OCI-LY7 (cell line): ENCODE measurements at regions not wholly inside any gene's neighbourhood (a gene's known extent, or its start where the extent isn't known, plus 50 kb on each side); places are given as distances from the start of the nearest gene placed in this dataset.

ENCODE experiments used
- BruUV-seq: library from RNA; stranded (reverse); fragments of 400-500 nt; replicated peaks from 2 replicates; lab custom pipeline; 2021; lab: Mats Ljungman, UMichigan
- CTCF ChIA-PET: fragments of 300-600 bp; sonication (Branson Sonifier 250); formaldehyde crosslinking; loops from one replicate; lab custom pipeline; 2022; ENCODE audit warnings: antibody characterized with exemption; ENCODE audit not compliant: unreplicated experiment; lab: Charles Lee
- POLR2A ChIA-PET: fragments of 300-600 bp; sonication (Branson Sonifier 250); formaldehyde crosslinking; loops from one replicate; lab custom pipeline; 2022; ENCODE audit warnings: antibody characterized with exemption; lab: Charles Lee
- DNase-seq: peaks from one replicate; pipeline ENCODE4 v3.0.0-alpha.2; 2015; ENCODE audit warnings: low spot score
- H2AFZ ChIP-seq: fragments of 200-600 bp; sonication (generic), shearing (Covaris generic); 2 replicates; pipeline ENCODE4 v1.6.1; 2014; ENCODE audit warnings: mild to moderate bottlenecking, antibody characterized with exemption, low read length, moderate library complexity
- H3K27ac ChIP-seq: fragments of 200-600 bp; sonication (generic); 2 replicates; pipeline ENCODE4 v1.5.1; 2014; ENCODE audit warnings: mixed run types, low read depth, mild to moderate bottlenecking, moderate library complexity, low read length, inconsistent platforms; ENCODE audit not compliant: poor library complexity, severe bottlenecking
- H3K36me3 ChIP-seq: fragments of 200-600 bp; sonication (generic); 2 replicates; pipeline ENCODE4 v1.6.1; 2014; ENCODE audit warnings: mild to moderate bottlenecking, antibody characterized with exemption, low read length, moderate library complexity, mixed read lengths; ENCODE audit not compliant: insufficient read depth
- H3K4me1 ChIP-seq: fragments of 200-600 bp; sonication (generic); 2 replicates; pipeline ENCODE4 v1.5.1; 2014; ENCODE audit warnings: mild to moderate bottlenecking, low read length; ENCODE audit not compliant: insufficient read depth, poor library complexity, severe bottlenecking
- H3K4me2 ChIP-seq: fragments of 200-600 bp; sonication (generic); 2 replicates; pipeline ENCODE4 v1.6.1; 2014; ENCODE audit warnings: mild to moderate bottlenecking, low read length
- H3K4me3 ChIP-seq: fragments of 200-600 bp; sonication (generic); 2 replicates; pipeline ENCODE4 v1.5.1; 2014; ENCODE audit warnings: mild to moderate bottlenecking, low read depth, low read length; ENCODE audit not compliant: poor library complexity, severe bottlenecking
- H3K79me2 ChIP-seq: fragments of 200-600 bp; sonication (generic); 2 replicates; pipeline ENCODE4 v1.6.1; 2016; ENCODE audit warnings: low read depth, mild to moderate bottlenecking, low read length, moderate library complexity, mixed read lengths; ENCODE audit not compliant: insufficient read depth
- H3K9me2 ChIP-seq: fragments of 200-600 bp; sonication (generic); 2 replicates; pipeline ENCODE4 v1.6.1; 2016; ENCODE audit warnings: mild to moderate bottlenecking, low read length, mixed read lengths; ENCODE audit not compliant: insufficient read depth
- H3K9me3 ChIP-seq: fragments of 200-600 bp; sonication (generic); 2 replicates; pipeline ENCODE4 v1.6.1; 2014; ENCODE audit warnings: mild to moderate bottlenecking, mixed run types, low read length, mixed read lengths
- H4K20me1 ChIP-seq: fragments of 200-600 bp; sonication (generic); 2 replicates; pipeline ENCODE4 v1.6.1; 2014; ENCODE audit warnings: mild to moderate bottlenecking, antibody characterized with exemption, low read length, moderate library complexity, mixed read lengths; ENCODE audit not compliant: insufficient read depth
- CTCF ChIP-seq: fragments of 200-600 bp; sonication (generic); conservative IDR thresholded peaks from 2 replicates; pipeline ENCODE4 v1.5.1; 2014; ENCODE audit warnings: mild to moderate bottlenecking, antibody characterized with exemption, low read length, moderate library complexity, mixed read lengths
- EZH2phosphoT487 ChIP-seq: fragments of 200-600 bp; sonication (generic); IDR thresholded peaks from 2 replicates; pipeline ENCODE4 v1.6.1; 2018; ENCODE audit warnings: low read depth, borderline replicate concordance, mild to moderate bottlenecking, mixed run types, antibody characterized with exemption, low read length, moderate library complexity, mixed read lengths
- intact Hi-C: fragments of 100-400 bp; cut with micrococcal nuclease; formaldehyde crosslinking; loops from one replicate; pipeline ENCODE4 v1.10.0; 2022; ENCODE audit not compliant: unreplicated experiment

DNA sequence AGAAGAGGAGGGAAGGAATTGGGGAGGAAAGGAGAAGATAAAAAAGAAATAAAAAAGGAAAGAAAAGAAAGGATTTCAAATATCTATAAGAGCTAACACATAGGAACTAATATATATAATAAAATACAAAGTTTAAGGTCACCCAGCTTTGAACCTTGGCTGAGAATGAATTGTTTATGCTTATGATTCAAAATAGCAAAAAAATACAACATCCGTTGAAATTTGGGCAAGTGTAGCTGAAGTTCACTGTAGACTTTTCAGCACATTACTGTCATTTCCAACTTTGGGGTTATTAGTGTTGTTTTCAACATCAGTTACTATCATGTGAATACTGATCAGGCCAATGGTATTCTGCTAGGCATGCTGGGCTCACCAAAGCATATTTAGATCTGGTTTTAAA lies 395.2 kb upstream of the INTU start:
- DNase-seq: no peak
- no peak overlapping the region for H2AFZ ChIP-seq
- ChIA-PET POLR2A (no interaction called here), CTCF (no interaction called here)
- no peaks in the 10 kb centered on the region for H3K4me1 ChIP-seq
- no peaks in the 10 kb centered on the region for H3K9me2 ChIP-seq
- no peak overlapping the region for H3K4me3 ChIP-seq
- no peaks in the 10 kb centered on the region for H3K9me3 ChIP-seq
- no peaks in the 10 kb centered on the region for H3K36me3 ChIP-seq
- H4K20me1 ChIP-seq: no peaks in the 10 kb centered on the region
- no peak overlapping the region for H3K4me2 ChIP-seq
- intact Hi-C loops: no loop called here
- BruUV-seq: no TSS peak
- no peak overlapping the region for H3K27ac ChIP-seq
- no peaks in the 10 kb centered on the region for H3K79me2 ChIP-seq
- TF ChIP-seq CTCF: no peak
- no peak for TF ChIP-seq EZH2phosphoT487

- no TSS peak for BruUV-seq
- H3K9me2 ChIP-seq: no peaks in the 10 kb centered on the region
- no peak overlapping the region for H3K4me2 ChIP-seq
- H4K20me1 ChIP-seq: no peaks in the 10 kb centered on the region
- no peaks in the 10 kb centered on the region for H3K79me2 ChIP-seq
- no peaks in the 10 kb centered on the region for H3K4me1 ChIP-seq
- DNase-seq: no peak
- no peaks in the 10 kb centered on the region for H3K36me3 ChIP-seq
- intact Hi-C loops: no loop called here
- H2AFZ ChIP-seq: no peak overlapping the region
- TF ChIP-seq EZH2phosphoT487 (no peak), CTCF (no peak)
- H3K27ac ChIP-seq: no peak overlapping the region
- POLR2A ChIA-PET: no interaction called here
- no peak overlapping the region for H3K4me3 ChIP-seq
- CTCF ChIA-PET: no interaction called here
- H3K9me3 ChIP-seq: no peaks in the 10 kb centered on the region
Observed at GRCh38 chr4:127238956-127239475, 393.7 kb upstream of the INTU start.

DNA sequence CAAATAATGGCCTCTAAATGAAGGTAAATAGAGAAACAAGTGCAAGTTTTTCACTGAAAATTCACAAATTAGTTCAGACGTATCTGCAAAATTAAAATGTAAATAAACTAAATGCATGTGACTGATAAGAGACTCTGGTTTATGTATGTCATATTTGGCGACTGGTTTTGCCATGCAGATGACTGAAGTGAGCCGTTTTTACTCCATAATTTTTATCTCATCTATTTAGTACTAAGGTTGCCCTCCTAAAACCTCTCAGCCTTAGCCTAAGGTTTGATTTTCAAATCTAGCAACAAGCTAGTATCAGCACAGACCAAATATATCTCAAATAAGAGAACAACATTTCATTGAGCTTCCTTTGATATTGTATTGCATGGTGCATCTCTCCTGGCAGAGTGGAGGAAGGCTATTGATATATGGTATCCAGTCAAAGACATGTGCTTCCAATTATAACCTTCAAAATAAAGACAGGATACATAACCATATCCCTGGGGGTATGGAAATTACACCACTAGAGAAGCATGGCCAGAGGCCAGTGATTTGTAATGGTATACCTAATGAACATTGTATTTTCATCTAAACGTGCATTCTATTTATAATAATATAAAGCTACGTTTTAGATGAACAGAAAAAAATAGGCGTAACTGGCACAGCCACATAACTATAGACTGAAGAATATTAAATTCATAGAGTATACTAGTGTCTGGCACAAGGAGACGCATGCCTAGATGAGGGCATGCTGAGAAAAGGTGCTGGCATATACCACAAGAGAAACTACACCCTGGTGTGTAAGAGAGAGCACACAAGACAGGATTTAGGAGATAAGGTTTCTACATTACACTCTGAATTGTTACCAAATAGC lies 392.6 kb upstream of the INTU start:
- H3K27ac ChIP-seq: no peak overlapping the region
- POLR2A ChIA-PET: interaction anchor here (0.7 kb wide), 1 partner anchor 49 kb away, joined by 3 read pairs; no protein-coding TSS in a partner anchor
- BruUV-seq: no TSS peak
- no peak overlapping the region for H3K4me3 ChIP-seq
- CTCF ChIA-PET: no interaction called here
- no peaks in the 10 kb centered on the region for H3K4me1 ChIP-seq
- DNase-seq: no peak
- intact Hi-C loops: no loop called here
- H3K79me2 ChIP-seq: no peaks in the 10 kb centered on the region
- TF ChIP-seq CTCF: no peak
- no peak for TF ChIP-seq EZH2phosphoT487
- H2AFZ ChIP-seq: no peak overlapping the region
- H4K20me1 ChIP-seq: no peaks in the 10 kb centered on the region
- no peaks in the 10 kb centered on the region for H3K9me3 ChIP-seq
- H3K9me2 ChIP-seq: no peaks in the 10 kb centered on the region
- H3K36me3 ChIP-seq: no peaks in the 10 kb centered on the region
- no peak overlapping the region for H3K4me2 ChIP-seq
